GM13977 (cell line): ENCODE measurements at regions not wholly inside any gene's neighbourhood (a gene's known extent, or its start where the extent isn't known, plus 50 kb on each side); places are given as distances from the start of the nearest gene placed in this dataset.

Source experiments
- DNase-seq: peaks from one replicate; pipeline ENCODE4 v3.0.0; 2012; ENCODE audit warnings: low spot score
- in situ Hi-C: fragments of 300-500 bp; cut with MboI; formaldehyde crosslinking; loops from one replicate; pipeline ENCODE4 v1.12.0; 2022; ENCODE audit warnings: low sequenced_read_pairs, low pct_unique_long_range_greater_than_20kb, mixed read lengths, inconsistent platforms; ENCODE audit not compliant: unreplicated experiment
- TF ChIP-seq, protein P1 (sequence below): IDR thresholded peaks from 2 replicates; pipeline ENCODE4 v1.5.1; 2012; ENCODE audit warnings: mild to moderate bottlenecking, control low read depth; ENCODE audit not compliant: insufficient read depth; ENCODE audit errors: extremely low read depth, missing control alignments

DNA sequence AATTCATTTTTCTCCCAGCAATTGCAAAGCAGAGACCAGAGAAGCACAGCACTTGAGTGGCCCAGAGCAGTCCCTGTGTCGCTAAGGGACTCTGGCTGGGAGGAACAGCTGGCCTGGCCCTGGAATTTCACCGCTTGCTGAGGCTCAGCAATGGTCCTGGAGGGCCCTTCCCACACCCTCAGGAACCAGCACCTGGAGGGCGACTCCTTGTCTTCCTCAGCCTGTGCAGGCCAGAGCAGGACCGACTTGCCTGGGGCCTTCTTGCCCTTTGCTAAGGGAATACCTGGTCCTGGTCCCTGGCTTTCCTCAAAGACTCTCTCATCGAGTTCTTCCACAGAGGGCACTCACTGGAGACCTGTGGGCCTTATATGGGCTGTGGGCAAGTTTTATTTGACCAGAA lies 294.6 kb downstream of the RPLP1 start:
- in situ Hi-C loops: loop anchor here (25.0 kb wide), 1 partner anchor 340 kb away; the partner anchor contains the start of gene TLE3
- no peak for DNase-seq
- TF ChIP-seq, protein P1, sequence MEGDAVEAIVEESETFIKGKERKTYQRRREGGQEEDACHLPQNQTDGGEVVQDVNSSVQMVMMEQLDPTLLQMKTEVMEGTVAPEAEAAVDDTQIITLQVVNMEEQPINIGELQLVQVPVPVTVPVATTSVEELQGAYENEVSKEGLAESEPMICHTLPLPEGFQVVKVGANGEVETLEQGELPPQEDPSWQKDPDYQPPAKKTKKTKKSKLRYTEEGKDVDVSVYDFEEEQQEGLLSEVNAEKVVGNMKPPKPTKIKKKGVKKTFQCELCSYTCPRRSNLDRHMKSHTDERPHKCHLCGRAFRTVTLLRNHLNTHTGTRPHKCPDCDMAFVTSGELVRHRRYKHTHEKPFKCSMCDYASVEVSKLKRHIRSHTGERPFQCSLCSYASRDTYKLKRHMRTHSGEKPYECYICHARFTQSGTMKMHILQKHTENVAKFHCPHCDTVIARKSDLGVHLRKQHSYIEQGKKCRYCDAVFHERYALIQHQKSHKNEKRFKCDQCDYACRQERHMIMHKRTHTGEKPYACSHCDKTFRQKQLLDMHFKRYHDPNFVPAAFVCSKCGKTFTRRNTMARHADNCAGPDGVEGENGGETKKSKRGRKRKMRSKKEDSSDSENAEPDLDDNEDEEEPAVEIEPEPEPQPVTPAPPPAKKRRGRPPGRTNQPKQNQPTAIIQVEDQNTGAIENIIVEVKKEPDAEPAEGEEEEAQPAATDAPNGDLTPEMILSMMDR: no peak

DNA sequence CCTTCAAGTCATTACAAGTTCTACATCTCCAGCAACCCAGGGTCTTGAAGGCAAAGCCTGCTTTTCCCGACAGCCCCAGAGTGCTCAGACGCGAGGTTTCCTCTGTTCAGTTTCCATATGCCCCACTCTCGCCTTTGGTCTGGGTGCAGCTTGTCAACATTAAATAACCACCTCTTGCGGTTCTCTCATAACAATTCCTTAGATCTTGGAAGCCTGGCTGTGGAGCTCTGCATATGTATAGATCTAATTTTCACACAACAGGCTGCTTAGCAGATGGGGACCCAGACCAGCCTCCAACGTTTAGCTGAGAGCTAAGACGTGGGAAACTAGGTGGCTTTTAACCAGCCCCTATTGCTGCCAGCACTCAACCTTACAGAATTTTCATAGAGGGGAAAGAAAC lies 295.5 kb downstream of the RPLP1 start:
- in situ Hi-C loops: loop anchor here (25.0 kb wide), 1 partner anchor 339 kb away; the partner anchor contains the start of gene TLE3
- no peak for DNase-seq
- TF ChIP-seq, protein P1: no peak

DNA sequence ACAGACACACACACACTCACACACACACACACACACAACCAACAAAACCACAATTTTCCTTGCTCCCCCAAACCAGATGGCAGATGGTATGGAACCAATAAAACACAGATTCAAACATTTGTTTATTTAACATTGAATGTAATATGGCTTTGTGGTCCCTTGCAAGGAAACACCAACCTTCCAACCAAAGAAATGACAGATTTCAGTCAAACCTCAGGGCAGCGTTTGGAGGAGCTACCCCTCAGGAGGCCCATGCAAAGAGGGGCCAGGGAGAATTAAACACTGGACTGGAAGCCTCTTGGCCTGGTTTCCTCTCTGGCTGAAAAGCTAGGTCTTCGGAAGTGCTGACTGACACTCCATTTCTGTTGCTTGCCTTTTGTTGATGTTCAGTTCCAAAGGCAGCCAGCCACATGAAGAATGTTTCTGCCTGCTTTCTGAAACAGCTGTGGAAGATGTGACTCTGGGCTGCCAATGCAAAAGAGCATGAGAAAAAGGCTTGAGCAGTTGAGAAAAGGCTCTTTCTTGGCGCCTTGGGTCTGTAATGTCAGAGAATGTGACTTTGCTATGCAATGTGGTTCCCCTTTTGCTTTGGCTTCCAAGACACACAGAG lies 296.1 kb downstream of the RPLP1 start:
- TF ChIP-seq, protein P1: no peak
- in situ Hi-C loops: loop anchor here (25.0 kb wide), 1 partner anchor 339 kb away; the partner anchor contains the start of gene TLE3
- no peak for DNase-seq

DNA sequence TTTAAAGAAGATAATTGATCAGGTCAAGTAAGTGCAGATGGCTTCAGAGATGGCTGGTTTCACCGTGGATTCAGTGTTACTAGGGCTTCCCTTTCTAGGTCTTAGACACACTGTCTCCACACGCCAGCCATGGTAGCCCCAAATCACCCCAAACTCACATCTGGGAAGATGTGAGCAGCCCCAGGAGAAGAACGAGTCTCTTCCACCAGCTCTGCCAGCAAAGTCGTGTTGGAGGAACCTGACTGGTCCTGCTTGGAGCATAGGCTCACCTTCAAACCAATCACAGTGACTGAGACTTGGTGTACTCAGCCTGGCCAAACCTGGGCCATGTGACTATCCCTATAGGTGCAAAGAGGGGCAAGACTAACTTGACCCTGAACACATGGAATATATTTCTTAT lies 296.7 kb downstream of the RPLP1 start:
- TF ChIP-seq, protein P1: no peak
- no peak for DNase-seq
- in situ Hi-C loops: loop anchor here (25.0 kb wide), 1 partner anchor 338 kb away; the partner anchor contains the start of gene TLE3

DNA sequence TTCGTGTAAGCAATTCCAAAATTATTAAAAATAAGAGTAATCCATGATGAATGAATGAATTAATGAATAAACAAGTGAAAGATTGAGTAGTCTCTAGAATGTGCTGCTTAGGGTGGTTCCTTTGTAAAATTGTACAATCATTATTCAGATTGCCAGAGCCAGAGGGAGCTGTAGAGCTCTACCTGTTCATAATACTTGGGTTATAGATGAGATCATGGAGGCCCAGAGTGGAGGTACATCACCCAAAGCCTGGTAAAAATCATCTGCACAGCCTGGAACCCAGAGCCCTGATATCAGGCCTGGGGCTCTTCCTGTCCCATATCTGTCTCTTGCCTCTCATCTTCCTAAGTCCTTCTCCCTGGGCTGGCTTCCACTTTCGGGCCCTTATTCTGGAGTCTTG lies 297.2 kb downstream of the RPLP1 start:
- in situ Hi-C loops: loop anchor here (25.0 kb wide), 1 partner anchor 338 kb away; the partner anchor contains the start of gene TLE3
- TF ChIP-seq, protein P1: peak; percentile 23
- peak; percentile 28 for DNase-seq

DNA sequence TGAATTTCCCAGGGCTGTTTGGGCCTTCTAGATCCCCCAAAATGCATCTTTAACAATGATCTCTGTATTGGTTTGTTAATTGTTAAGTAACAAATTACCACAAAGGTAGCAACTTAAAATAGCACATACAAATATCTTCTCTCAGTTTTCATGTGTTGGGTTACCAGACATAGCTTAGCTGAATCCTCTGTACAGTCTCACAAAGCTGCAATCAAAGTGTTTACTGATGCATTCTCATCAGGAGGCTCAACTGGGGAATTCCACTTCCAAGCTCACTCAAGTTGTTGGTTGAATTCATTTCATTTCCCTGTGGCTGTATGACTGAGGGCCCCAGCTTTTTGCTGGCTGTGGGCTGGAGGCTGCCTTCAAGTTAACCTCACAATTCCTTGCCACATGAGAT lies 297.6 kb downstream of the RPLP1 start:
- in situ Hi-C loops: no loop called here
- TF ChIP-seq, protein P1: no peak
- DNase-seq: no peak
